ENCODE measurements at regions not wholly inside any gene's neighbourhood (a gene's known extent, or its start where the extent isn't known, plus 50 kb on each side); places are given as distances from the start of the nearest gene placed in this dataset.

DNA sequence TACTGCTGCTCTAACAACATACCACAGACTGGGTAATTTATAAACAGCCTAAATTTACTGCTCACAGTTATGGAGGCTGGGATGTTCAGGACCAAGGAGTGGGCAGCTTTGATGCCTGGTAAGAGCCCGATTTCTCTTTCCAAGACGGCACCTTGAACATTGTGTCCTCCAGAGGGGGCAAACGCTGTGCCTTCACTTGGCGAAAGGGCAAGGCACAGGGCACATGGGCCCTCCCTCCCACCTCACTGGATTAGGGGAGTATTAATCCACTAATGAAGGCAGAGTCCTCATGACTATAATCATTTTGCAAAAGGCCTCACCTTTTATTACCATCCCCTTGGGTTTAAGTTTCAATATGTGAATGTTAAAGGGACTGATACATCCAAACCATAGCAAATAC is 397.7 kb downstream of the TMEM38B start:
- TF ChIP-seq, protein P1, sequence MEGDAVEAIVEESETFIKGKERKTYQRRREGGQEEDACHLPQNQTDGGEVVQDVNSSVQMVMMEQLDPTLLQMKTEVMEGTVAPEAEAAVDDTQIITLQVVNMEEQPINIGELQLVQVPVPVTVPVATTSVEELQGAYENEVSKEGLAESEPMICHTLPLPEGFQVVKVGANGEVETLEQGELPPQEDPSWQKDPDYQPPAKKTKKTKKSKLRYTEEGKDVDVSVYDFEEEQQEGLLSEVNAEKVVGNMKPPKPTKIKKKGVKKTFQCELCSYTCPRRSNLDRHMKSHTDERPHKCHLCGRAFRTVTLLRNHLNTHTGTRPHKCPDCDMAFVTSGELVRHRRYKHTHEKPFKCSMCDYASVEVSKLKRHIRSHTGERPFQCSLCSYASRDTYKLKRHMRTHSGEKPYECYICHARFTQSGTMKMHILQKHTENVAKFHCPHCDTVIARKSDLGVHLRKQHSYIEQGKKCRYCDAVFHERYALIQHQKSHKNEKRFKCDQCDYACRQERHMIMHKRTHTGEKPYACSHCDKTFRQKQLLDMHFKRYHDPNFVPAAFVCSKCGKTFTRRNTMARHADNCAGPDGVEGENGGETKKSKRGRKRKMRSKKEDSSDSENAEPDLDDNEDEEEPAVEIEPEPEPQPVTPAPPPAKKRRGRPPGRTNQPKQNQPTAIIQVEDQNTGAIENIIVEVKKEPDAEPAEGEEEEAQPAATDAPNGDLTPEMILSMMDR (IDR thresholded peaks at IDR 0.05; ENCODE audit: low read depth, low read length): no peak
- TF ChIP-seq POLR2A (IDR thresholded peaks at IDR 0.05; ENCODE audit: extremely low read depth, insufficient read length) (no peak), MYC (IDR thresholded peaks at IDR 0.05; ENCODE audit: low read depth, low read length) (no peak)
- TF ChIP-seq, protein P2, sequence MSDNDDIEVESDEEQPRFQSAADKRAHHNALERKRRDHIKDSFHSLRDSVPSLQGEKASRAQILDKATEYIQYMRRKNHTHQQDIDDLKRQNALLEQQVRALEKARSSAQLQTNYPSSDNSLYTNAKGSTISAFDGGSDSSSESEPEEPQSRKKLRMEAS (IDR thresholded peaks at IDR 0.05; ENCODE audit: low read depth, low read length): no peak

Data from NB4 (cell line).